ENCODE measurements at regions not wholly inside any gene's neighbourhood (a gene's known extent, or its start where the extent isn't known, plus 50 kb on each side); places are given as distances from the start of the nearest gene placed in this dataset.

DNA sequence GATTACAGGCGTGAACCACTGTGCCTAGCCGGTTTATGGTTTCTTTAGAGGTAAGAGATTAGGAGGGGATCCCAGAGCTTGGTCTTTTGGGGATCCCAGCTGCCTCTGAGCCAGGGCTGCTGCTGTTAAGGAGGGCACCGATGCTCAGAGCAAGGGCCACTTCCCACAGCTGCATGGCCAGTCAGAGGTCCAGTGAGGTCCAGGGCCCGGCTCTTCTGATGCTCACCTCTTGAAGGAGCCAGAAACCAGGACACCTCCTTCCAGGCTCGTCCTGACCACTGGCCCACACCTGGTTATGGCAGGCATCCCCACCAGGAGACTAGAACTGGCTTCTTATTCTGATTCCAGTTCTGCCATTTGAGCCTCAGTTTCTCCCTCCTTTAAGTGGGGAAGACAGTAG, 149.0 kb downstream of the TEX29 start:
- no peak for TF ChIP-seq POLR2A (IDR thresholded peaks at IDR 0.05)
- no peak for TF ChIP-seq CTCF (IDR thresholded peaks at IDR 0.05)
- no peak for DNase-seq
- peaks cover 0 to under 1% (median 0%) of the 10 kb centered on the region in 3 donors for H3K4me1 ChIP-seq
- no peak overlapping the region for H3K4me3 ChIP-seq
- H3K9me3 ChIP-seq: no peaks in the 10 kb centered on the region
- WGBS, 2 donors: no CpG with 5 or more reads among the region's 5 CpGs
- peaks cover 0 to 53% (median 2%) of the 10 kb centered on the region in 4 donors for H3K27me3 ChIP-seq
- intact Hi-C loops (cut with DNase I): no loop called here
- no peak overlapping the region for H3K27ac ChIP-seq
- H3K36me3 ChIP-seq: no peaks in the 10 kb centered on the region

DNA sequence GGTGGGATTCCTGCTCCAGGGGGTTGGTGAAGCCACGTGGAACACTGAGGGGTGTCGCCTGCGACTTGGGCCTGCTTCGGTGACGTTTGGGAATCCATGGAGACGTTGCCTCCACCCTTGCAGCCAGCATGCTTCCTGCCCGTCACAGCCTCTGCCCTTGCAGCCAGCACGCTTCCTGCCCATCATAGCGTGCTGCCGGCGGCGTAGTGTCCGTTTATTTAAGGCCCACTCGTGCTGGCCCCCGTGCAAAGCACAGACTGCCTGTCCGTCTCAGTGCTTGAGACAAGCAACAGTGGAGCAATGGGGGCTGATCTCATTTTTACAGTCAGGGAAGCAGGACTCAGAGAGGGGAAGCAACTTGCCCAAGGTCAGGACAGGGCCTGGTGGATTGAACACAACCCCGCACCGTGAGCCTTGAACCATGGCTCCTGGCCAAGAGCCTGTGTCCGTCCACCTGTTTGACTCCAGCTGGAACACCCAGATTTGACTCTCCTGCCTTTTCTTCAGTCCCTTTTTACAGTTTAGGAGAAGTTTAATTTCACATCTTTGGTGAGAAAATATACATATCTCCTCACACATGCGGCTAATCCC, 149.6 kb downstream of the TEX29 start:
- TF ChIP-seq CTCF (IDR thresholded peaks at IDR 0.05): no peak
- no peak for TF ChIP-seq POLR2A (IDR thresholded peaks at IDR 0.05)
- Histone ChIP-seq H3K4me1 (peaks cover 0 to 5% (median 0%) of the 10 kb centered on the region in 3 donors), H3K36me3 (no peaks in the 10 kb centered on the region), H3K27me3 (peaks cover 0 to 53% (median 2%) of the 10 kb centered on the region in 4 donors), H3K4me3 (no peak overlapping the region), H3K27ac (no peak overlapping the region), H3K9me3 (no peaks in the 10 kb centered on the region)
- intact Hi-C loops (cut with DNase I): no loop called here
- DNase-seq: no peak
- WGBS, 2 donors: 58 to 65% methylated on average over 4 to 11 of the region's 20 CpGs

GRCh38 chr13:111470933-111471332, 150.5 kb downstream of the TEX29 start:
- intact Hi-C loops (cut with DNase I): no loop called here

GRCh38 chr13:111472083-111472482, 151.6 kb downstream of the TEX29 start:
- intact Hi-C loops (cut with DNase I): no loop called here
- no peak for TF ChIP-seq CTCF (IDR thresholded peaks at IDR 0.05)
- no peak for TF ChIP-seq POLR2A (IDR thresholded peaks at IDR 0.05)
- no peaks in the 10 kb centered on the region for H3K36me3 ChIP-seq
- peaks cover 0 to 18% (median 4%) of the 10 kb centered on the region in 3 donors for H3K4me1 ChIP-seq
- H3K27ac ChIP-seq: no peak overlapping the region
- H3K9me3 ChIP-seq: no peaks in the 10 kb centered on the region
- H3K4me3 ChIP-seq: no peak overlapping the region
- peaks cover 0 to 42% (median 0%) of the 10 kb centered on the region in 4 donors for H3K27me3 ChIP-seq
- DNase-seq: no peak
- WGBS, 2 donors: 66 to 72% methylated on average over 9 of the region's 10 CpGs

More at GRCh38 chr13:111470933-111471332, 150.5 kb downstream of the TEX29 start:
- Histone ChIP-seq H3K9me3 (no peaks in the 10 kb centered on the region), H3K4me1 (peaks cover 0 to 9% (median 0%) of the 10 kb centered on the region in 3 donors), H3K36me3 (no peaks in the 10 kb centered on the region), H3K4me3 (no peak overlapping the region), H3K27me3 (peaks cover 0 to 48% (median 2%) of the 10 kb centered on the region in 4 donors), H3K27ac (no peak overlapping the region)
- TF ChIP-seq CTCF (IDR thresholded peaks at IDR 0.05) (no peak), POLR2A (IDR thresholded peaks at IDR 0.05) (no peak)
- DNase-seq: no peak
- WGBS, 2 donors: 83 to 97% methylated on average over 6 to 9 of the region's 9 CpGs

GRCh38 chr13:111472559-111473460, 152.4 kb downstream of the TEX29 start:
- Histone ChIP-seq H3K27ac (no peak overlapping the region), H3K4me1 (peaks cover 0 to 18% (median 4%) of the 10 kb centered on the region in 3 donors), H3K36me3 (no peaks in the 10 kb centered on the region), H3K4me3 (no peak overlapping the region), H3K27me3 (peaks cover 0 to 35% (median 0%) of the 10 kb centered on the region in 4 donors), H3K9me3 (no peaks in the 10 kb centered on the region)
- WGBS, 2 donors: 60 to 66% methylated on average over 12 to 14 of the region's 19 CpGs
- TF ChIP-seq CTCF (IDR thresholded peaks at IDR 0.05) (no peak), POLR2A (IDR thresholded peaks at IDR 0.05) (no peak)
- no peak for DNase-seq
- intact Hi-C loops (cut with DNase I): no loop called here
